PC-9 (cell line): ENCODE measurements at regions not wholly inside any gene's neighbourhood (a gene's known extent, or its start where the extent isn't known, plus 50 kb on each side); places are given as distances from the start of the nearest gene placed in this dataset.

Experiments
- BruUV-seq: library from RNA; stranded (reverse); fragments of 400-500 nt; replicated peaks from 2 replicates; lab custom pipeline; 2021; lab: Mats Ljungman, UMichigan
- CTCF ChIA-PET: fragments of 300-600 bp; sonication (Branson Sonifier 250); formaldehyde crosslinking; loops from one replicate; lab custom pipeline; 2022; ENCODE audit warnings: antibody characterized with exemption; lab: Charles Lee
- POLR2A ChIA-PET: fragments of 300-600 bp; sonication (Branson Sonifier 250); formaldehyde crosslinking; loops from one replicate; lab custom pipeline; 2022; ENCODE audit warnings: antibody characterized with exemption; ENCODE audit not compliant: unreplicated experiment; lab: Charles Lee
- DNase-seq, 2 experiments: peaks; one replicate each; pipeline versions ENCODE4 v3.0.0 to v3.0.0-alpha.2; 2015 to 2022; ENCODE audit warnings: mixed read lengths in 1 of 2
- H2AFZ ChIP-seq: fragments of 200-600 bp; sonication (generic); 2 replicates; pipeline ENCODE4 v1.8.1; 2017; ENCODE audit warnings: antibody characterized with exemption
- H3F3A ChIP-seq: fragments of 200-600 bp; sonication (generic); 2 replicates; pipeline ENCODE4 v1.8.1; 2017; ENCODE audit warnings: antibody characterized with exemption, mild to moderate bottlenecking, low read depth; ENCODE audit not compliant: insufficient read depth
- H3K27ac ChIP-seq: fragments of 200-600 bp; sonication (generic); 2 replicates; pipeline ENCODE4 v1.6.1; 2016; ENCODE audit warnings: mixed run types
- H3K27me3 ChIP-seq: fragments of 200-600 bp; sonication (generic); 2 replicates; pipeline ENCODE4 v1.6.1; 2016; ENCODE audit warnings: low read depth, mixed run types; ENCODE audit not compliant: insufficient read depth
- H3K36me3 ChIP-seq: fragments of 200-600 bp; sonication (generic); 2 replicates; pipeline ENCODE4 v1.6.1; 2016; ENCODE audit warnings: low read depth, mixed run types
- H3K4me1 ChIP-seq: fragments of 200-600 bp; sonication (generic); replicated peaks from 2 replicates; pipeline ENCODE4 v1.6.1; 2016; ENCODE audit warnings: mixed run types; ENCODE audit not compliant: insufficient read depth
- H3K4me2 ChIP-seq: fragments of 200-600 bp; sonication (generic); 2 replicates; pipeline ENCODE4 v1.6.1; 2017; ENCODE audit warnings: mixed run types
- H3K4me3 ChIP-seq: fragments of 200-600 bp; sonication (generic); 2 replicates; pipeline ENCODE4 v1.6.1; 2016; ENCODE audit warnings: mixed run types
- H3K79me2 ChIP-seq: fragments of 200-600 bp; sonication (generic); 2 replicates; pipeline ENCODE4 v1.6.1; 2017; ENCODE audit warnings: low read depth, mixed run types
- H3K9me2 ChIP-seq: fragments of 200-600 bp; sonication (generic); 2 replicates; pipeline ENCODE4 v1.8.1; 2017; ENCODE audit warnings: mild to moderate bottlenecking; ENCODE audit not compliant: insufficient read depth
- H3K9me3 ChIP-seq: fragments of 200-600 bp; sonication (generic); 2 replicates; pipeline ENCODE4 v1.8.1; 2016; ENCODE audit warnings: low read depth; ENCODE audit not compliant: insufficient read depth
- H4K20me1 ChIP-seq: fragments of 200-600 bp; sonication (generic); 2 replicates; pipeline ENCODE4 v1.8.1; 2017; ENCODE audit not compliant: insufficient read depth
- CTCF ChIP-seq: fragments of 200-600 bp; sonication (generic); conservative IDR thresholded peaks from 2 replicates; pipeline ENCODE4 v1.6.1; 2017; ENCODE audit warnings: mixed run types, antibody characterized with exemption, mild to moderate bottlenecking, moderate library complexity
- EZH2 ChIP-seq: fragments of 200-600 bp; sonication (generic); IDR thresholded peaks from 2 replicates; pipeline ENCODE4 v1.8.0; 2017; ENCODE audit warnings: antibody characterized with exemption, low read depth
- intact Hi-C: fragments of 100-400 bp; cut with micrococcal nuclease; formaldehyde crosslinking; loops from one replicate; pipeline ENCODE4 v1.10.0; 2022; ENCODE audit not compliant: unreplicated experiment

- H3K9me2 ChIP-seq, result no peaks in the 10 kb centered on the region
- no peaks in the 10 kb centered on the region for H3K27me3 ChIP-seq
- intact Hi-C loops, result no loop called here
- ChIA-PET CTCF (interaction anchor here (0.7 kb wide), 1 partner anchor 377 kb away, joined by 3 read pairs; no protein-coding TSS in a partner anchor), POLR2A (interaction anchor here (0.5 kb wide), 1 partner anchor 730 kb away, joined by 4 read pairs; no protein-coding TSS in a partner anchor)
- H3K4me1 ChIP-seq, result peaks cover 13% of the 10 kb centered on the region
- TF ChIP-seq EZH2 (no peak), CTCF (no peak)
- no peaks in the 10 kb centered on the region for H3K9me3 ChIP-seq
- no peak overlapping the region for H3K4me3 ChIP-seq
- no peak overlapping the region for H3K27ac ChIP-seq
- no peak overlapping the region for H3K4me2 ChIP-seq
- no peaks in the 10 kb centered on the region for H3K36me3 ChIP-seq
- no TSS peak for BruUV-seq
- H3F3A ChIP-seq, result peaks cover 3% of the 10 kb centered on the region; the same call in 1 of the 2 replicates
- H3K79me2 ChIP-seq, result no peaks in the 10 kb centered on the region
- no peak overlapping the region for H2AFZ ChIP-seq
- H4K20me1 ChIP-seq, result no peaks in the 10 kb centered on the region
- no peak for DNase-seq
Observed at GRCh38 chr6:137692308-137692707, 174.8 kb upstream of the TNFAIP3 start.

- BruUV-seq, result no TSS peak
- no peaks in the 10 kb centered on the region for H3K9me3 ChIP-seq
- no peak overlapping the region for H2AFZ ChIP-seq
- ChIA-PET CTCF (no interaction called here), POLR2A (no interaction called here)
- H3K36me3 ChIP-seq, result no peaks in the 10 kb centered on the region
- H3K4me2 ChIP-seq, result no peak overlapping the region
- DNase-seq, result peak in 1 of 2 experiments; percentile 71
- H3F3A ChIP-seq, result peaks cover 8% of the 10 kb centered on the region; the same call in 1 of the 2 replicates
- H3K4me3 ChIP-seq, result no peak overlapping the region
- H3K79me2 ChIP-seq, result no peaks in the 10 kb centered on the region
- H3K27me3 ChIP-seq, result no peaks in the 10 kb centered on the region
- peaks cover 18% of the 10 kb centered on the region for H3K4me1 ChIP-seq
- no peaks in the 10 kb centered on the region for H4K20me1 ChIP-seq
- intact Hi-C loops, result no loop called here
- H3K27ac ChIP-seq, result no peak overlapping the region
- no peak for TF ChIP-seq CTCF
- TF ChIP-seq EZH2, result no peak
- no peaks in the 10 kb centered on the region for H3K9me2 ChIP-seq
Observed at GRCh38 chr6:137692806-137693205, 174.3 kb upstream of the TNFAIP3 start.

- POLR2A ChIA-PET, result no interaction called here
- Histone ChIP-seq H3K9me2 (no peaks in the 10 kb centered on the region), H4K20me1 (no peaks in the 10 kb centered on the region), H3K4me1 (peaks cover 20% of the 10 kb centered on the region), H3K4me2 (no peak overlapping the region), H3K79me2 (no peaks in the 10 kb centered on the region), H3K4me3 (no peak overlapping the region), H2AFZ (no peak overlapping the region), H3K9me3 (no peaks in the 10 kb centered on the region), H3F3A (peaks cover 10% of the 10 kb centered on the region; the same call in 1 of the 2 replicates), H3K27me3 (no peaks in the 10 kb centered on the region), H3K36me3 (no peaks in the 10 kb centered on the region), H3K27ac (no peak overlapping the region)
- DNase-seq, result no peak
- TF ChIP-seq EZH2, result no peak
- TF ChIP-seq CTCF, result no peak
- CTCF ChIA-PET, result interaction anchor here (0.6 kb wide), 1 partner anchor 179 kb away, joined by 4 read pairs; no protein-coding TSS in a partner anchor
- BruUV-seq, result no TSS peak
- intact Hi-C loops, result no loop called here
Observed at GRCh38 chr6:137693711-137694110, 173.3 kb upstream of the TNFAIP3 start.
